HG02623 (cell line): ENCODE measurements at regions not wholly inside any gene's neighbourhood (a gene's known extent, or its start where the extent isn't known, plus 50 kb on each side); places are given as distances from the start of the nearest gene placed in this dataset.
"Not testable (repeated sequence)": the region's sequence is repeated elsewhere in the genome, so short reads cannot be mapped to it uniquely, and the experiment has no call there.

Source experiments
- ATAC-seq: cut with Tn5 transposase; IDR thresholded peaks from one replicate; pipeline ENCODE4 v1.9.1; 2021; ENCODE audit warnings: moderate library complexity; ENCODE audit not compliant: unreplicated experiment

DNA sequence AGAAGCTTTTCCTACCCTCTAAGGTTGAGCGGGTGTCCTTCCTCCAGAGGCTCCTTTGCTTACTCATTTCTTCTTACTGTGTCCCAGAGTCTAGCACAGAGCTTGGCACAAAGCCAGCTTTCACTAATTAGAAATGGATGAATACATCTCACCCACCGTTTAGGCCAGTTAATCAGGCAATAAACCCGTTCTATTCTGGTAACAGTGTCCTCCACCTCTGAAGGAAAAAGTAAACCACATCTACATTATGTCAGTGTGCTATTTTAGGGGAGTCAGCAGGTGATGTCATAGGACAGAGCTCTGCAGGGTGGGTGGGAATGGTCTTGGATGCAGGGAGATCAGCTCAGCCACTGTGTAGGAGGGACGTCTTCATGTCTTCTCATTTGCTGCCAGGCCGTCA is 109.2 kb downstream of the OSTF1 start:
- ATAC-seq = no peak

DNA sequence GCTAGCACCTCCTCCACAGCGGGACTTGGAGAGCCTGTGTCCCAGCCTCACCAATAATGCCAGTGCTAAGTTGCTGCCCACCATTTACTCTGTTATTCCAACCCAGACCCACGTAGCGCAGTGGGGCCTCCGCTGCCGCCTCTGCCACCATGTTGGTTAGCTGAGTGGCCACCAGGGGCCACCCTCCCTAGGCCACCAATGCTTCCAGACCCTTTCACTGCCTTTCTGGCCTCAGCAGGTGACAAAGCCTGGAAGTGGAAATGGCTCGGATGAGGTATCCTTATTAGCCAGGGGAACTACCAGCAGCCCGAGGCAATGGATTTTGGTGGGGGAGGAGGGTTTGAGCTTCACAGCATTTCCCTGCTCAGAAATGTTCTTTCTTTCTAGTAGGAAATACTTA is 110.1 kb downstream of the OSTF1 start:
- no peak for ATAC-seq

DNA sequence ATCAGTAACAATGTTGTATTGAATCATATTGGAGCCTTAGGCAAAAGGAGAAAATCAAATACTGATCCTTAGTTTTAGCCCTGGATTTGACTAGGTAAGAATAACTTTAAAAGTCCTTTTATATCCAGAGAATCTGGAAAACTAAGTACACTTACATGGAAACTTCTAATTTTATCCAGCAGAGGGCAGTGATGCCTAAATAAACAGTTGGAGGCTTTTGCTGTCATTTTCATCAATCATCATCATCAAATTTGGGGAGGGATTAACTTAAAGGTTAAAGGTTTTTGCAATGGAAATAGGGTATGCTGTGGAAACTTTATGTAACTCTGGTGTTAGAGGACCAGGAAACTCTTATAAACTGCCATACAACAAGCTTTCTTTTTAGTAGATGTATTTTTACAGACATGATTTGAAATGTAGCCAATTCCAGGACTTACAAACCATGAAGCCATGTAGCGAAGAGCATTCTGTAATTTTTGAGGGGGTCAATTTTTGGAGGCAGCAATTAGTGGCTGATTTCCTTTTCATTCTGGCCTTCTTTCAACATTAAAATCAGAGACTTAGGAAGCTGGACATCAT is 112.7 kb downstream of the OSTF1 start:
- no peak for ATAC-seq

DNA sequence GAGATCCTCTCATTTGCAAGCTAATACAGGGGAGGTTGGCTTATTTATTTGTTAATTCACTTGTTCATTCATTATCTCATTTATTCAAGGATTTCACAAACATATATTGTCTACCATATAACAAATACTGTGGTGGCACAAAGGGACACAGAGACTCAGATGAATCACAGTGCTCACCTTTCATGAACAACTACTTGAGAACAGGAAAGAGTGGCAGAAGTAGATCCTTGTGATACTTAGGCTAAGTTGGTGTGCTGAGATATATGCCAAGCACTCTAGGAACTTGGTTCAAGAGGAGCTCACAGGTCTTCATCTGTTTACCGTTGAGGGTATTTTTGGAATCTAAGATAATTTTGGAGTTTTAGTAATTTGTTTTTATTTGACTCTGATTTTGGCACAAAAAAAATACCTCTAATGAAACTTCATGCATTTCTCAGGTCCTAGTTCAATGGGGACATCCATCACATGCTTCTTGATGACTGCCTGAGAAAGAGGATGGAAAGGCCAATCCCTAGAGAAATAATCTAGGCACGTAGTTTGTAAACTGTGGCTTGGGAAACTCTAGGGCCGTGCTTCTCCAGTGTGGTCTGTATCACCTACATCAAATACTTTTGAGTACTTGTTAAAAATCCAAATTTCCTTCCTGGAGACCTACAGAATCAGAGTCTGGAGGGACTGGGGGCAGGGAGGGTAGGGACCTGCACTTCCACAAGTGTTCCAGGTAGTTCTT is 113.3 kb downstream of the OSTF1 start:
- no peak for ATAC-seq

DNA sequence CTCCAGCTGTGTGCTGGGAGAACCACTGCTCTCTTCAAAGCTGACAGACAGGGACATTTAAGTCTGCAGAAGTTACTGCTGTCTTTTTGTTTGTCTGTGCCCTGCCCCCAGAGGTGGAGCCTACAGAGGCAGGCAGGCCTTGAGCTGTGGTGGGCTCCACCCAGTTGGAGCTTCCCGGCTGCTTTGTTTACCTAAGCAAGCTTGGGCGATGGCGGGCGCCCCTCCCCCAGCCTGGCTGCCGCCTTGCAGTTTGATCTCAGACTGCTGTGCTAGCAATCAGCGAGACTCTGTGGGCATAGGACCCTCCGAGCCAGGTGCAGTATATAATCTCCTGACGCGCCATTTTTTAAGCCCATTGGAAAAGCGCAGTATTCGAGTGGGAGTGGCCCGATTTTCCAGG is 119.7 kb downstream of the OSTF1 start:
- ATAC-seq = not testable (repeated sequence)

DNA sequence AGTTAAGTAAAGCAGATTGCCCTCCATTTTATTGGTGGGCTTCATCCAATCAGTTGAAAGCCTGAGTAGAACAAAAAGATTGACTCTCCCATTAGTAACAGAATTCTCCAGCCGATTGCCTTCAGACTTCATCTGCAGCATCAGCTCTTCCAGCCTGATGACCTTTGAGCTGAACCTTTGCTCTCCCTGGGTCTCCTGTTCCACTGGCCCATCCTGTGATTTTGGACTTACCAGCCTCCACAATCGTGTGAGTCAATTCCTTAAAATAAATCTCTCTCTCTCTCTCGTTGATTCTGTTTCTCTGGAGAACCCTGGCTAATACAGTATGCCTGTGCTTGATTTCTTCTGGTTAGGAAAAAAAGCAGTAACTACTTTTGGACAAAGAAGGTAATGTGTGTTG is 121.9 kb downstream of the OSTF1 start:
- no peak for ATAC-seq

DNA sequence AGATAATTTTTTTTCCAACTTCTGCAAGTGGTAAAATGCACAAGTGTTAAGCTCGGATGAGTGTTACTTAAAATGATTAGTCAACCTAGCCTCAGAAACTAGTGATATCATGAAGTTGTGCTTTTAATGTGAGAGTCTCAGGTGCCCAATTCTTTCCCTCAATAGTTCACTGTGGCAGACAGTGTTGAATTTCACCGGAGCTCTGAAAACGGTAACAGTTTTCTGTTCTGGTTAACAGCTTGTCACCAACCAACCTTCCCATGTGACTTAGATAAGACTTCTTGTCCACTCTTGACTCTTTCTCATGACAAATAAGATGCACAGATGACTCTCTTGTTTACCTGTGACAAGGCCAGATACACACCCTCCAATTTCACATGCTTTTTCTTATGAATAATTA is 125.5 kb downstream of the OSTF1 start:
- ATAC-seq = no peak

DNA sequence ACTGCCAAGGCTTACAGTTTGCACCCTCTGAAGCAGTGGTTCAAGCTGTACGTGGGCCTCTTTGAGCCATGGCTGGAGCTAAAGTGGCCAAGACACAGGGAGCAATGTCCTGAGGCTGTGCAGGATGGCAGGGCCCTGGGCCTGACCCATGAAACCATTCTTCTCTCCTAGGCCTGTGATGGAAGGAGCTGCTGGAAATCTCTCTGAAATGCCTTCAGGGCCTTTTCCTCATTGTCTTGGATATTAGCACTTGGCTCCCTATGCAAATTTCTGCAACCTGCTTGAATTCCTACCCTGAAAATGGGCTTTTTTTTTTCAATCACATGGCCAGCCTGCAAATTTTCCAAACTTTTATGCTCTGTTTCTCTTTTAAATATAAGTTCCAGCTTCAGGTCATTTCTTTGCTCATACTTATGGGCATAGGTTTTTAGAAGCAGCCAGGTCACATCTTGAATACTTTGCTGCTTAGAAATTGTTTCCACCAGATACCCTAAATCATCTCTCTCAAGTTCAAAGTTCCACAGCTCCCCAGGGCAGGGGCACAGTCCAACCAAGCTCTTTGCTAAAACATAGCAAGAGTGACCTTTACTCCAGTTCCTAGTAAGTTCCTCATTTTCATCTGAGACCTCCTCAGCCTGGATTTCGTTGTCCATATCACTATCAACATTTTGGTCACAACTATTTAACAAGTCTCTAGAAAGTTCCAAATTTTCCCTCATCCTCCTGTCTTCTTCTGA is 138.3 kb downstream of the OSTF1 start:
- no peak for ATAC-seq

DNA sequence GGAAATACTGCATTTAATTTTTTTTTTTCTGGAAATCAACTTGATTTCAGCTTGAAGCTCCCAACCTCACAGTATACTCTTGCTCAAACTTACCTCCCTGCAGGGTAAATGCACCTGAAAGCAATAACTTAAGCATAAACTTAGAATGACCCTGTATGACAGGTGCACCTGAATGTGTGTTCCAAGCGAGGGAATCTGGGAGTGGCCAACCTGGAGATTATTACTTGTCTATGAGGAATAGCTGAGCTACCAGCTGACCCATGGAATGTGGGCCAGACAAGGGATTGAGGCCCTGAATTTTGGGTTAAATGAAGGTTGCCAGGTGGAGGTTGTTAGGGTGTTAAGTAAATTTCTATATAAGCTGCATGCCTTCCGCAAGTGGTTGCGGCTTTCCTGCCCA is 140.6 kb downstream of the OSTF1 start:
- ATAC-seq = no peak

DNA sequence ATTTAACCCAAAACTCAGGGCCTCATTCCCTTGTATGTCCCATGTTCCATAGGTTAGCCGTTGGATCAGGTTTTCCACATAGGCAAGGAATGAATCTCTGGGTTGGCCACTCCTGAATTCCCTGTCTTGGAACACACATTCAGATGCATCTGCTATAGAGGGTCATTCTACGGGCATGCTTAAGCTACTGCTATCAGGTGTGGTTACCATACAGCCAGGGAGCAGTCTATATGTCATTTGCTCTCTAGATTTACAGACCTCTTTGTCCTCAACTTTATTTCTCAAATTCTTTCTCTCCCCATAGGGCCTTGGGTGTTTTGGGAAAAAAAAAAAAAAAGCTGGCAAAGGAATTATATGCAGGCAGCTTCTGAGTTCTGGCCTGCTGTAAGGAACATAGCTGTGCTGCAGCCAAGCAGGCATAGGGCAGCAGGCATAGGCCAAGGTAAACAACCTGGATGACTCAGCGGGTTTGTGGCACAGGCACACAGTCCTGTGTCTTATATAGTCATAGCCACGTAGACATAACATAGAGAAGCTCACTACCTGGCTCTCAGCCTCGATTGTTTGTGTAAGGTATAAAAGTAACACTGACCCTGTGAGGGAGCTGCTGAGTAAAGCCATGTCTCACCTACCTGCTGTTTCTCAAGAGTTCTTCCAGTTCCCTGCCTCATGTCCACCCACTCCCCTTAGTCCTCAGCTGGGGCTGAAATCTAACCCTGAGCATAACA is 141.5 kb downstream of the OSTF1 start:
- ATAC-seq = no peak

DNA sequence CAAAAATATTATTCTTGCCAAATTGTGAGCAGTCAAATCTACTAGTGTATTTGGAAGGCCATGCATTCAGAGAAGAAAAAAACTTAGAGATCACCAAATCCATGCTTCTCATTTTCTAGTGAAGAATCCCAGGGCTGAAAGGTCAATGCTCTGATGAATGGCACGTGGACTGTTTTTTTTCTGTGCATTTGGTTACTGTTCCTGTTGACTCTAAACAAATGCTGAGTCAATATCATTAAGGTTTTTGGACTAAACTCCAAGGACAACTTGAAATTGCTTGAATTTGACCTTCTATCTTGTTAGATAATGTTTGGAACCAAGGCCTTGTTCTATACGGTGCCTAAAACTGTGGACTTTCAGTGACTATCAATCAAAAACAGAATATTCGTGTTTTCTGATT is 142.2 kb downstream of the OSTF1 start:
- ATAC-seq = no peak

DNA sequence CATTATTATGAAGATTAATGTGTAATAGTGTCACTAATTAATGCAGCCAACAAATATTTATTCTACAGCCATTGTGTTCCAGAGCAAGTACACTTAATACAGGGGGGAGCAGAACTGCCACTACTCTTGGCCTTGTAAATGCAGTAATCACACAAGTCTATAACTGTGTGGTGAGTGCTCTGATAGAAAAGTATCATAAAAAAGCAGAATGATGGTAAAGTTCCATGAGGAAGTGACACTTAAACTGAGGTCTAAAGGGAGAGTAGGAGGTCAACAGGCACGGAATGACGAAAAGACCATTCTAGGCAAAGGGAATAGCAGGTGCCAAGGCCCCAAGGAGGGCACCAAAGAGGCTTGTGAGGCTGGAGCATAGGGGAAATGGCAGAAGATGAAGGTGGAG is 142.9 kb downstream of the OSTF1 start:
- no peak for ATAC-seq

DNA sequence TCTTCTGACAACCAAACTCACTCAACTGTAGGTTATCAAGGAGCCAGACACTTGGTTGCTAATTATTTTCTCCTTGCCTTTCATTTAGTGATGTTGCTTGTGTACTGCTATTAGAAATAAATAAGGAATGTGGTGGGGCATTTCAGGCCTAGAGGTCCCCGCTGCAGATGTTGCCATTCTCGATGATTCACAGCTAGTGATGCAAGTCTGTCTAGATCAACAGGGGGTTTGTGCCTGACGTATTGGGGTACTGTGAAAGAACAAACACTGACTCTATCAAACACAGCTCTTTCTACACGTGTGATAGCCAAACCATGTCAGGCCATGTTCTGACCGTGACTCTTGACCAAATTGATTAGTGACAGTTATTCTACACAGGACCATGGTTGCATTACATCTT is 144.7 kb downstream of the OSTF1 start:
- ATAC-seq = no peak

DNA sequence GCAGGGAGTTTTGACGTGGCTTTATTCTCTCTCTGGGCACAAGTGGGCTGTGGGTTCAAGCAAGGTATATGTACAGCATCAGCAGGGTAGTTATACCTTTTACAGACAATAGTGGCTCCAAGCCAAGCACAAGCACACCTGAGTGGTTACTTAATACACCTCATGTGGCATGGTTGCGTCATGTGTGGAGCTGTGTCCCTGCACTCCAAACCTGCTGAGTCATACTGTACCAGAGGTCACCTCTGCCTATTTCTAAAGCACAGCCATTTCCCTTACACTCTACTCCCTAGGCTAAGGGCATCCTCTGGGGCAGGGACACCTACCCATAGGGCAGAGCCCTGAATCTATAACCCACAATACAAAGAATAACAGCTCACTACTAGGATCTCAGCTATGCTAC is 147.3 kb downstream of the OSTF1 start:
- no peak for ATAC-seq

DNA sequence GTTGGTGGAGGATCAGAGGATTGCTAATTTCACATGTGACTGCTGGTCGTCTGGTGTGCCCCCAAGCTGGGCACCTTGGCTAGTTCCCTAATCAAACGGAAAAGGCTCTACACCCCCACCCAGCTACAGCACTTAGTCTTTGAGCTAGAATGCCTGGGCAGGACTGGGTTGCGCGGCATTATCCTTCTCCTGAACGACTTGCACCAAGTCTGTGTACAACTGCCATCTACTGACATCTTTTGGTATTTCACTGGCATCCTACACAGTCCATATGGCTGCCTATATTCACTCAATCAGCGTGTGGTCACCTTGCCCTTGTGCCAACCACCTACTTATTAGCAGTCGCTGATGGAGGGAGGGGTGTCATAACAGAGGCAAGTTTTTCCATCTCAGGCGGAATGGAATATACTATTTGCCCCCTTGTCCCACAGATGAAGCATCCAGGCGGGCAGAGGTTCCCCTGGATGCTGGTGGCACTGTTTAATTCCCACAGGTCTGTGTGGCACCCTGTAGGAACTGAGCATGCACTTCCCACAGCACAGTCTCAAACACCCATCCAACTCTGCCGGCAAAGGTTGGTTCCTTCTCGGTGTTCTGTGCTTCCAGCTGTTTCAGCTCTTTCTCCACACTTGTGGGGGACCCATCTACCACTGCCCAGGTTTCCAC is 150.1 kb downstream of the OSTF1 start:
- ATAC-seq = peak; percentile 97

DNA sequence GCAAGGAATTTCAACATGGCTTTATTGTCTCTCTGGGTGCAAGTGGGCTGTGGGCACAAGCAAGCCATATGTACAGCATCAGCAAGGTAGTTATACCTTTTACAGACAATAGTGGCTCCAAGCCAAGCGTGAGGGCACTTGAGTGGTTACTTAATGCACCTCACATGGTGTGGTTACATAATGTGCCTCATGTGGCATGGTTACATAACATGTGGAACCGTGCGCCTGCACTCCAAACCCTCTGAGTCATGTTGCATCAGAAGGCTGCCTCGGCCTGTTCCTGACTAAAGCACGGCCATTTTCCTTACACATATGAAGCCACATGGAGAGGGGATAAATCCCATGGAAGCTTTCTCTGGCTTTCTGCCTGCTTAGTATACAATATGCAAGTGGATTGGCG is 150.9 kb downstream of the OSTF1 start:
- ATAC-seq = no peak

DNA sequence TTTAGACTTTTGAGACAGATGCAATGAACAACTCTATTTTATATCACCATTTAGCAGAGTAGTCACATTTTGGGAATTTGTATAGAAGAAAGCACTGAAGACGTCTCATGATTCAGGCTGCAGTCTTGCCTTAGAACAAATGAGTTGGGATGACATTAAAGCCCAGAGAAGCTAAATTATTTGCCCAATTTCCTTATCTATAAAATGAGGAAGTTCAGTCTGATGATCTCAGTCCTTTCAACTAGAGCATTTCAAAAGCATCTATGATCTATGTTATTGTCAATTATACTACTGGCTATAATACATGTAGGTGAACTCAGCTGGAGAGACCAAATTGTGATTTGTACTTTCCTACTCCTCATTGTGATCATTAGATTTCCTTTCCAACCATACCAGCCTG is 154.1 kb downstream of the OSTF1 start:
- no peak for ATAC-seq

DNA sequence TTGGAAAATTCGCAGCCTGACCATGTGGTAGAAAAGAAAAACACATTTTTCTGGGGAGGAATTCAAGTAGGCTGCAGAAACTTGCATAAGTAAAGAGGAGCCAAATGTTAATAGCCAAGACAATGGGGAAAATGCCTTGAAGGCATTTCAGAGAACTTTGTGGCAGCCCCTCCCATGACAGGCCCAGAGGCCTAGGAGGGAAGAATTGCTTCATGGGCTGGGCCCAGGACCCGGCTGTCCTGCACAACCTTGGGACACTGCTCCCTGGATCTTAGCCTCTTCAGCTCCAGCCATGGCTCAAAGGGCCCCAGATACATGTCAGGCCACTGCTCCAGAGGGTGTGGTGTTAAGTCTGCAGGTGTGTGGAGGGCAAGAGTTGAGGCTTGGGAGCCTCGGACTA is 158.6 kb downstream of the OSTF1 start:
- ATAC-seq = no peak

DNA sequence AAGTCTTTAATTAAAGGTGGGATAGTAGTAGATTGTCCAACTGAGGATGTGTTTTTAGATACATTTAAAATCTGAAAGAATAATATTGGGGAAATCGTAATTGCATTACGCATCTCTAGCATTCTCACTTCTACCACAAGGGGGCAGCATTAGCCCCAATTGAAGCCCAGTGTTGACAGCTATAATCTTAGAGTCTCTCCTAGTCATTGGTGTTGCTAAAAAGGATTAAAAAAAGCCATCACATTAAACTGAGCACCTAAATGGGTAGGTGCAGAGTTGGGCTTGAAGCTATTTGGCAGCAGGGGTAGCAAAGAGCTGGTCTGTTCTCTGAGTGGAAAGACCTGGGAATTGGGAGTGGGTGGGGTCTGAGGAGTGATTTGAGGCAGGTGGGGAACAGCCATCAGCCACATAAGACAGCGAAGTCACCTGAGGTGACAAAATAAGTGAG is 177.2 kb downstream of the OSTF1 start:
- peak; percentile 68 for ATAC-seq

DNA sequence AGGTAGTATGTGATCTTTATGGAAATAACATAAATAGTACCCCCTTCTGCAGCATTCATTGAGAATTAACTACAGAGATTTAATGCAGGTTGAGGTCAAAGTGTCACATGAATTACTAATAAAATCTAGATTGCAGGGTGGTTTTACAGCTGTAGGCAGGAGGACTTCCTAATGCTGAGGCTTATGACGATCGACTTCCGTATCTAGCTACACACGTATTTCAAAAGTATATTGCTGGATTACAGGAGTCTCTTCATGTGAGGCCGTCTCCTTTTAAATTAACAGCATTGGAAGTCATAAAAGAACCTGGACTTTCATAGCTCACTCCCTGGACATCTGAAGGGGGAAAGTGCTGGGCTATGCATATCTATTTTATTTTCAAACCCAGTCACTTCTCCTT is 180.9 kb downstream of the OSTF1 start:
- ATAC-seq = no peak

DNA sequence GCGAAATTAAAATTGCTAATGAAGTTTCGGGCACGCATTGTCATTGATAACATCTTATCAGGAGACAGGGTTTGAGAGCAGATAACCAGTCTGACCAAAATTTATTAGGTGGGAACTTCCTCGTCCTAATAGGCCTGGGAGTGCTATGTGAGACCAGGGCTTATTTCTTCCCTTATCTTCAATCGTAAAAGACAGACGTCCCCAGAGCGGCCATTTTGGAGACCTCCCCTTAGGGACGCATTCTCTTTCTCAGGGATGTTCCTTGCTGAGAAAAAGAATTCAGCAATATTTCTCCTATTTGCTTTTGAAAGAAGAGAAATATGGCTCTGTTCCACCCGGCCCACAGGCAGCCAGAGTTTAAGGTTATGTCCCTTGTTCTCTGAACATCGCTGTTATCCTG is 184.7 kb downstream of the OSTF1 start:
- ATAC-seq = not testable (repeated sequence)
